ENCODE measurements at regions not wholly inside any gene's neighbourhood (a gene's known extent, or its start where the extent isn't known, plus 50 kb on each side); places are given as distances from the start of the nearest gene placed in this dataset.
"Not testable (repeated sequence)": the region's sequence is repeated elsewhere in the genome, so short reads cannot be mapped to it uniquely, and the experiment has no call there.

DNA sequence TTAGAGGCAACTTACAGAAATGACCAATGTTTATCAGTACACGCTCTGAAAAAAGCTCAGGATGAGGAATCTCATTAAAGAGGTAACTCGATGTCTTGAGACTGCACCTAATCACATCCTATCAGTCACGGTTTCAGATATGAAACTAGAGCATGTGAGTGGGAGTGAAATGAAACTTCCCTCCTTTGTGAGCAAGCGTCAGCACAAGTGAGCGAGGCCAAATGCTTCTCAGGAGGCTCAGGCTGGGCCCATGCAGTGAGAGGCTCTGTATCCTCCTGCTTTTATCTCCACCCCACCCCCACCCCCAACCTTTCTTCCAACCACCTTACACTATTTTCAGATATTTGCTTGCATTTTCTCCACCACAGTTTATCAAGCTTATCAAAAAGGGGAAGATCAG lies 140.8 kb upstream of the RIMS1 start:
- DNase-seq (ENCODE audit: extremely low spot score, insufficient read length, low read depth) (no peak), FAIRE-seq (peak; percentile 18)

DNA sequence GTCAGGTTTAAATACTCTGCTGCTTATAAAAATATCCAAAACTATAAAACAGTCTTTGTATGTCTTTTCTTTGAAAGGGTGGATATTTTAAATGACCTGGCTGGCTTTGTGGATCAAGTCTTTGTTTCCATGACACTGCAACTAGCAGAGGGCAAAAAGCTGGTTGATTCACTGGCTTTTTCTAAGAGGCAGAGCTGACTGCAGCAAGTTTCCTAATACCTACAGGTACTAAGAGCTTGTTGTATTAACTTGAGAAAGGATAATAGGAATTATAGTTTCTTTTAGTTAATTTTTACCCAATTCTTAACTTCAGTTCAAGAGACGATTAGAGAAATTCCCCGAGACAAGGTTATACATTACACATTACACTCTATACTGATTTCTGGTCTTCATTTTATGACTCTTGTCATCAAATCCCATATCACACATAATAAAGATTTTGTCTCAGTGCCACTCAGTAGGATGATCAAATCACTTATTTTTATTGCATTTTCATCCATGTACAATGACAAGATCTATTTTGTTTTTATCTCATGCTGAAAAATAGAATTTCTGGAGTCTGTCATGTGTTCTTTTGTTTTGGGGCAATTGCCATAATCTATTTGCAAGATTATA lies 120.1 kb upstream of the RIMS1 start:
- FAIRE-seq: no peak
- no peak for DNase-seq (ENCODE audit: extremely low spot score, insufficient read length, low read depth)

DNA sequence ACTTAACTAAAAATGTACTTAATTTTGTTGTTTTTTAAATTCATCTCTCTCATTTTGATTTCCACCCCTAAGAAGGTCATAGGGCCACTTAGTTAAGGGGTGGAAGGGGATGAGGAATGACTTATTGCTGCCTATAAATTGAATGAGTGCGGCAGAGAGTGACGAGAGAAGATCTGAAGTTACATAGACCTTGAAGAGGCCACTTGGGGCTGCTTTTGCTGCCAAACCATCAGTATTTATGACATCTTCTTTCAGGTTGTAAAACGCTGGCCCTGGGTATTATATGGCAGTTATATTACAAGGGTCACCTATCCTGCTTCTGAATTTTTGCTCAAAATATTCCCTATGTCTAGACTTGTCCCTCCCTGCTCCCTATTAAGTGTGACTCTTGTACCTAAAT lies 119.6 kb upstream of the RIMS1 start:
- FAIRE-seq (no peak), DNase-seq (ENCODE audit: extremely low spot score, insufficient read length, low read depth) (no peak)

DNA sequence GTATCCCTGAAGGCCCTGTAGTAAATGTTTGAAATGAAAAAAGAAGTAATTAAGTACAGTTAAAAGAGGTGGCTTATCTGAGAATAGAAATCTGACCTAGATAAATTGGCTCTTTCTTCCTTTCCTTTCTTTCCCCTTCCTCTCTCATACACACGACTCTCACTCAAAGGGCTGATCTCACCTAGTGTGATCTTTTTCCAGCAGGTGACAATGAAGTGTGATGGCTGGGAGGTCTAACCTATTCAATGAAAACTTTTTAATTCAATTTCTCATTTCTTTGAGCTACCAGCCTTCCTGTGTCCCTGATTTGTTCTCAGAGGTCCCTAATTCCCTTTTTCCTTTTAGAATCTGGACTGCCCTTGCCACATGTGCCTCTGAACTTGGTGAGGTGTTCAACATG lies 118.0 kb upstream of the RIMS1 start:
- DNase-seq (ENCODE audit: extremely low spot score, insufficient read length, low read depth) (no peak), FAIRE-seq (no peak)

DNA sequence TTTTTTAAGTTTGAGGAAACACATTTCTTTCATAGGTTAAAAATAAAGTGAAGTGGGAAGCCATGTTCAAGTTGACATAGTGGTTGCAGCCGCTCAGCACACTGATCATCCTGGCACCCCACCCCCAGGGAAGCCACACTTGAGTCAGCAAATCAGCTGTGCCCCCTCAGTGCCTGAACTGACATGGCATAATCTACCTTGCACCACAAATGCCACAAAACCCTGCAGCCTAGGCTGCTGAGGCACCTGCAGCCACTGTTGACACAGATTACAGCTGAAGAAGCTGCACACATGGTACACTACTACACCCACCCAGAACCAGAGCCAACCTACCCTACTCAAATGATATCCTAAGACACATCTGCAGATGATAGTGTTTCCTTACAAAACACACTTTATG lies 77.5 kb upstream of the RIMS1 start:
- no peak for FAIRE-seq
- DNase-seq (ENCODE audit: extremely low spot score, insufficient read length, low read depth): no peak

DNA sequence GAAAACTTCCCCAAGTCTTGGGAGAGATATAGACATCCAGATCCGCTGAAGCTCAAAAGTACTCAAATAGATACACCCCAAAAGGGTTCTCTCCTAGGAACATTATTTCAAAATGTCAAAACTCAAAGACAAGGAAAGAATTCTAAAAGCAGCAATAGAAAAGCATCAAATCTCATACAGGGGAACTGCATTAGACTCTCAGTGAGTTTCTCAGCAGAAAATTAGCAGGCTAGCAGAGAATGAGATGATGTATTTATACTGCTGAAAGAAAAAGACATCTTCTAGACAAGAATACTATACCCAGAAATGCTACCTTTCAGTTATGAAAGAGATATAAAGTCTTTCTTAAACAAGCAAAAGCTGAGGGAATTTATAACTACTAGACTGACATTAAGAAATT lies 75.5 kb upstream of the RIMS1 start:
- FAIRE-seq (no peak), DNase-seq (ENCODE audit: extremely low spot score, insufficient read length, low read depth) (no peak)

DNA sequence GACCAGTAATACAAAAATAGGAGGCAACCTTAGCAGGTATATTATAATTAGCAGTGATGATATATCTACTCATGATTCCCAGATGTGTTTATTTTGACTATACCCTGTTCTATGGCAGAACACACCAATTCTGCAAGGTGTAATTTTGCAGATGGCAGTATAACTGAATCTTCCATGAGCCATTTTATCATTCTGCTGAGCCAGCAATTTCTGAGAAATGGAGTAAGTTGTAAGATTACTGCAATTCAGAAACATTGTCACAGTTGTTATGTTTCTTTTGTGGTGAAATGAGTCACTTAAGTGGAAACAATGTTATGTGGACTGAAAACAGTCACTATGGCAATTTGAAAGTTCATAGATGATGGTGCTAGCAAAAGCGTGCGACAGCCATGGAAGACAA lies 63.7 kb upstream of the RIMS1 start:
- no peak for FAIRE-seq
- DNase-seq (ENCODE audit: extremely low spot score, insufficient read length, low read depth): no peak

DNA sequence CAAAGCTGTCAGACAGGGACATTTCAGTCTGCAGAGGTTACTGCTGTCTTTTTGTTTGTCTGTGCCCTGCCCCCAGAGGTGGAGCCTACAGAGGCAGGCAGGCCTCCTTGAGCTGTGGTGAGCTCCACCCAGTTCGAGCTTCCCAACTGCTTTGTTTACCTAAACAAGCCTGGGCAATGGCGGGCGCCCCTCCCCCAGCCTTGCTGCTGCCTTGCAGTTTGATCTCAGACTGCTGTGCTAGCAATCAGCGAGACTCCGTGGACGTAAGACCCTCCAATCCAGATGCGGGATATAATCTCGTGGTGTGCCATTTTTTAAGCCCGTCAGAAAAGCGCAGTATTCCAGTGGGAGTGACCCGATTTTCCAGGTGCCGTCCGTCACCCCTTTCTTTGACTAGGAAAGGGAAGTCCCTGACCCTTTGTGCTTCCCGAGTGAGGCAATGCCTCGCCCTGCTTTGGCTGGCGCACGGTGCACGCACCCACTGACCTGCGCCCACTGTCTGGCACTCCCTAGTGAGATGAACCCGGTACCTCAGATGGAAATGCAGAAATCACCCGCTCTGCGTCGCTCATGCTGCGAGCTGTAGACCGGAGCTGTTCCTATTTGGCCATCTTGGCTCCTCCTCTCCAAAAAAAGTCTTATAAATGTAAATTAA lies 54.1 kb upstream of the RIMS1 start:
- not testable (repeated sequence) for FAIRE-seq; DNase-seq (ENCODE audit: extremely low spot score, insufficient read length, low read depth)

Data from GM18507 (cell line).